GM06990 (cell line): ENCODE measurements at regions not wholly inside any gene's neighbourhood (a gene's known extent, or its start where the extent isn't known, plus 50 kb on each side); places are given as distances from the start of the nearest gene placed in this dataset.

Experiments used
- DNase-seq: peaks from one replicate; pipeline ENCODE4 v3.0.0-alpha.2; 2011; ENCODE audit not compliant: insufficient read length; ENCODE audit errors: extremely low read depth
- H3K27me3 ChIP-seq: replicated peaks from 2 replicates; pipeline ENCODE4 v1.6.0; 2011; ENCODE audit warnings: low read length; ENCODE audit not compliant: control insufficient read depth, insufficient read depth
- H3K36me3 ChIP-seq: 2 replicates; pipeline ENCODE4 v1.5.1; 2011; ENCODE audit warnings: low read length; ENCODE audit not compliant: control insufficient read depth, insufficient read depth
- H3K4me3 ChIP-seq: replicated peaks from 2 replicates; pipeline ENCODE4 v1.5.1; 2011; ENCODE audit warnings: low read depth, mild to moderate bottlenecking, control low read depth, low read length
- TF ChIP-seq, protein P1 (sequence below): IDR thresholded peaks from 2 replicates; pipeline ENCODE4 v1.5.1; 2011; ENCODE audit warnings: low read length, control low read depth, mild to moderate bottlenecking, inconsistent platforms; ENCODE audit not compliant: insufficient read depth, poor library complexity, severe bottlenecking

DNA sequence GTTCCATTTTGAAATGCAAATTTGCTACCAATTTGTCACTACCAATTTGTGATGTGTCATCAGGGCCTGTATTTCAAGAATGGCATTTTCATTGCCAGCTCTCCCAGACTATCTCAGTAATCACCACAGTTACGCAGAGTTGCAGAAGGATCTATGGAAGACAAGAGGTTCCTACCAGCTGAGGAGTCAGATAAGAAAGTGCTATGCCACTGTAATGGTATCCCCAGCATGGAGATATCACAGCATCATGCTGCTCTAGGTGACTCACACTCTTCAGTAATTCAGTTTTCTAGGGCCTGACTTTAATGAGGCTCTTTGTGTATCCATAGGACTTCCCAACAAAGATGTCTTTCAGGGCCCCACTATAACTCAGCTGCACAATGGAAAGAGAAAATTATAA is 490.3 kb downstream of the ARHGEF28 start:
- H3K36me3 ChIP-seq = no peaks in the 10 kb centered on the region
- TF ChIP-seq, protein P1, sequence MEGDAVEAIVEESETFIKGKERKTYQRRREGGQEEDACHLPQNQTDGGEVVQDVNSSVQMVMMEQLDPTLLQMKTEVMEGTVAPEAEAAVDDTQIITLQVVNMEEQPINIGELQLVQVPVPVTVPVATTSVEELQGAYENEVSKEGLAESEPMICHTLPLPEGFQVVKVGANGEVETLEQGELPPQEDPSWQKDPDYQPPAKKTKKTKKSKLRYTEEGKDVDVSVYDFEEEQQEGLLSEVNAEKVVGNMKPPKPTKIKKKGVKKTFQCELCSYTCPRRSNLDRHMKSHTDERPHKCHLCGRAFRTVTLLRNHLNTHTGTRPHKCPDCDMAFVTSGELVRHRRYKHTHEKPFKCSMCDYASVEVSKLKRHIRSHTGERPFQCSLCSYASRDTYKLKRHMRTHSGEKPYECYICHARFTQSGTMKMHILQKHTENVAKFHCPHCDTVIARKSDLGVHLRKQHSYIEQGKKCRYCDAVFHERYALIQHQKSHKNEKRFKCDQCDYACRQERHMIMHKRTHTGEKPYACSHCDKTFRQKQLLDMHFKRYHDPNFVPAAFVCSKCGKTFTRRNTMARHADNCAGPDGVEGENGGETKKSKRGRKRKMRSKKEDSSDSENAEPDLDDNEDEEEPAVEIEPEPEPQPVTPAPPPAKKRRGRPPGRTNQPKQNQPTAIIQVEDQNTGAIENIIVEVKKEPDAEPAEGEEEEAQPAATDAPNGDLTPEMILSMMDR = no peak
- no peak overlapping the region for H3K4me3 ChIP-seq
- DNase-seq = no peak
- H3K27me3 ChIP-seq = no peaks in the 10 kb centered on the region; the same call in 1 of the 2 replicates

DNA sequence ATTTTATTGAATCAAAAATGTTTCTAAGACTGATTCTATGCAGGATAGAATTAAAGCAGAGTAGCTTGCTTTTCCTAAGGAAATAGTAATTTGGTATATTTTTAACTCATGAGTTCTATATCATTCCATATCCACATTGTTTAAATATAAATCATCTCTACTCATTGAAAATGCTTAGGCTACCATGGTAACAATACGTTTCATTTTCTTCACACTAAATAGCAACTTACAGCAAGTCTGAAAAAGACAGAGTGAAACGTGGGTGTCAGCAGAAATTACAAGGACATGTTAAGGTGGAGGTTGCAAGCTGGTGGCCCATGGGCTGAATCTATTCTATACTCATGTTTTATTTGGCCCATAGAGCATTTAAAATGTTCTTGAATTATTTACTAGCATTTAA is 487.9 kb downstream of the ARHGEF28 start:
- TF ChIP-seq, protein P1 = no peak
- no peak overlapping the region for H3K4me3 ChIP-seq
- DNase-seq = no peak
- H3K27me3 ChIP-seq = no peaks in the 10 kb centered on the region
- H3K36me3 ChIP-seq = no peaks in the 10 kb centered on the region

DNA sequence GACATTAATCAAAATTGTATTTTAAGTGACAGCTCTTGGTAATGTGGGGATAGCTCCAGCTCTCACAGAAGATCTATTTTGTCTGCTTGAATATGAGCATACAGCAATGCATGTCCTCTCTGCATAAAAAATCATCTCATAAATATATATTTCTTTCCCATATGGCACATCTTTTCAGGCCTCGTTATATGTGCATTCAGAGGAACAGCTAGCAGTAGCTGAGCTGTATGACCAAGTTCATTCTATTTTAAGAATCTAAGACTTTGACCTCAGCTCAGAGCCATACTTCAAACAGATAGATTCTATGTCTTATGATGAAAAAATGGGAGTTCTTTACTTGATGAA is 487.2 kb downstream of the ARHGEF28 start:
- H3K4me3 ChIP-seq = no peak overlapping the region
- no peaks in the 10 kb centered on the region for H3K36me3 ChIP-seq
- TF ChIP-seq, protein P1 = no peak
- H3K27me3 ChIP-seq = no peaks in the 10 kb centered on the region
- no peak for DNase-seq

DNA sequence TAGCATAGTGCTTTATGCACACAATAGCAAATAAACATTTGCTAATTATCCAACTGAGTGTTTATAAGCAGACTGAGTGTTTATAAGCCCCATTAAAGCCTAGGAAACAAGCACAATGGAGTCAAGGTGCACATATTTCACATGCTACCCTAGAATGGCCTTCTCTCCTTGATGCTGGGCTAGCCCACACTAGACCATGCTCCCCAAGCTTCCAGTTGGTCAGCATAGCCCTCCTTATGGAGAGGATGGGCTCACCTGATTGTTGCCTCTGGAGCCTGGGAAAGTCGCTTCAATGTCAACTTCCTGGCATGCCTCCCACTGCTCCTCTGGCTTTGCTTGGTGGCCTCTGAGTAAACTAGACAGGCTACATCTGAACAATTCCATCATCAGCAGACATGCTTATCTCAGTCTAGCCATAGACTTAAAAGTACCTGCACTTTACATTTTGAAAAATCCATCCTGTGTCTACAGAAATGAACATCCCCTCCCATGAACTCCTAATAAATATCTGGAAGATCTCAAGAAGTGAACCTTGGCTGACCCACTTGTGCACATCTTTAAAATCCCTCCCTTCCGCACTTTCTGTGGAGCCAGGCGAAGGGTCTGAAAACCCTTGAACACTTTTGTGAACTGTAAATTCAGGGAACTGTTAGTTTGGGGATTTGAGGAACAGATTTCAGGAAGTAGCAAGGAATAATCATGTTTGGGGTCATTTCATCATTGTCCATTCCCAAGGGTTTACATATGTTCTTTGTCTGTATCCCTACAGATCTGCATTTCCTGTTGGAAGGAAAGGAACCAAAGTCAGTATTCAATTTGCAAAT is 486.6 kb downstream of the ARHGEF28 start:
- Histone ChIP-seq H3K4me3 (no peak overlapping the region), H3K27me3 (no peaks in the 10 kb centered on the region), H3K36me3 (no peaks in the 10 kb centered on the region)
- no peak for DNase-seq
- TF ChIP-seq, protein P1 = no peak

DNA sequence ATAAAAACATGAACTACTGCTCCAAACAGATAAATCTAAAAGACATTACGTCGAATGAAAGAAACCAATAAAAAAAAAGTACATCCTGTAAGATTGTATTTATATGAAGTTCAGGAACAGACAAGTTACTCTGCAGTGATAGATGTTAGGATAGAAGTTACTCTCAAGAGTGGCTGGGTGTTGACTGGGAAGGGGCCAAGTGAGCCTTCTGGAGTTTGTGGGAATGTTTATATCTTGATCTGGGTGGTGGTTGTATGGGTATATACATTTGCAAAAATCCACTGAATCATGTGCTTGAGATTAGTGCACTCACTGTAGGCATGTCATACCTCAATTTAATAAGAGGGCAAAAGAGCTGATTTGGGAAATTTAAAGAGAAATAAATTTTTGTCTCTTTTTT is 485.8 kb downstream of the ARHGEF28 start:
- DNase-seq = no peak
- no peaks in the 10 kb centered on the region for H3K27me3 ChIP-seq
- TF ChIP-seq, protein P1 = no peak
- H3K36me3 ChIP-seq = no peaks in the 10 kb centered on the region
- no peak overlapping the region for H3K4me3 ChIP-seq
